Glutamatergic neuron (in vitro differentiated cells): ENCODE measurements at regions not wholly inside any gene's neighbourhood (a gene's known extent, or its start where the extent isn't known, plus 50 kb on each side); places are given as distances from the start of the nearest gene placed in this dataset.

Source experiments
- DNase-seq: peaks from one replicate; pipeline ENCODE4 v3.0.0; 2022
- H3K27ac Mint-ChIP-seq: one replicate; pipeline ENCODE4 v1.8.0; 2020; ENCODE audit warnings: mild to moderate bottlenecking, mixed read lengths, inconsistent platforms; ENCODE audit not compliant: unreplicated experiment
- H3K27me3 Mint-ChIP-seq: one replicate; pipeline ENCODE4 v1.8.0; 2020; ENCODE audit warnings: mild to moderate bottlenecking, moderate library complexity, mixed read lengths, inconsistent platforms; ENCODE audit not compliant: unreplicated experiment
- H3K36me3 Mint-ChIP-seq: one replicate; pipeline ENCODE4 v1.8.0; 2020; ENCODE audit warnings: mild to moderate bottlenecking, mixed read lengths, inconsistent platforms; ENCODE audit not compliant: unreplicated experiment
- H3K4me1 Mint-ChIP-seq: one replicate; pipeline ENCODE4 v1.8.0; 2020; ENCODE audit warnings: mild to moderate bottlenecking, low read depth, mixed read lengths, inconsistent platforms; ENCODE audit not compliant: unreplicated experiment
- H3K4me3 Mint-ChIP-seq: one replicate; pipeline ENCODE4 v1.8.0; 2020; ENCODE audit warnings: mild to moderate bottlenecking, mixed read lengths, inconsistent platforms; ENCODE audit not compliant: unreplicated experiment
- H3K9me3 Mint-ChIP-seq: one replicate; pipeline ENCODE4 v1.8.0; 2020; ENCODE audit warnings: mild to moderate bottlenecking, moderate library complexity, mixed read lengths, inconsistent platforms; ENCODE audit not compliant: unreplicated experiment
- CTCF ChIP-seq: fragments of 200-600 bp; sonication (generic); IDR thresholded peaks from one replicate; pipeline ENCODE4 v1.5.0; 2021; ENCODE audit not compliant: partially characterized antibody, unreplicated experiment

- H3K27ac Mint-ChIP-seq = no peak overlapping the region
Measured at GRCh38 chr10:112880633-112881530, 69.2 kb upstream of the TCF7L2 start.

DNA sequence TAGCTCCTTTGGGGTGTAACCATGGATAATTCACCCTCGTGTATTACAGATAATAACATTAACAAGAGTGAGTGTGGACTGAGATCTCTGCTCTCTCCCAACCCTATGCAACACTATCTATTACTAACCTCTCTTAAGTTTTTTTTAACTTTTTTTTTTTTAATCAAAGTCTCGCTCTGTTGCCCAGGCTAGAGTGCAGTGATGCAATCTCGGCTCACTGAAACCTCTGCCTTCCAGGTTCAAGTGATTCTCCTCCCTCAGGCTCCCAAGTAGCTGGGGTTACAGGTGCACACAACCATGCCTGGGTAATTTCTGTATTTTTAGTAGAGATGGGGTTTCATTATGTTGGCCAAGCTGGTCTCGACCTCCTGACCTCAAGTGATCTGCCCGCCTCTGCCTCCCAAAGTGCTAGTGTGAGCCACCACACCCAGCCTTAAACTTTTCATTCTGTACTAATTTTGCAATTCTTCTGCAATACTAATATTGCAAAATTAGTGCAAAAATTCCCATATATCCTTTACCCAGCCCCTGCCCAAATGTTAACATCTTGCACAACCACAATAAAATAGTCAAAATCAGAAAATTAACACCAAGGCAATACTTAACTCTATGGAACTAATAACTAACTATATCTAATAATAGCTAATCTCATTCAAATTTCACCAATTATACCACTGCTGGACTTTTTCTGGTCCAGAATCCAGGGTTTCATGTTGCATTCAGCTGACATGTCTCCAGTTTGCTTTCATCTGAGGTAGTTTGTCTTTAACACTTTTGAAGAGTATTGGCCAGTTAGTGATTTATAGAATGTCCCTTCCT is 66.5 kb upstream of the TCF7L2 start:
- Mint-ChIP-seq H3K9me3 (no peaks in the 10 kb centered on the region), H3K27me3 (no peaks in the 10 kb centered on the region), H3K4me1 (no peaks in the 10 kb centered on the region), H3K36me3 (peaks cover 8% of the 10 kb centered on the region), H3K4me3 (no peak overlapping the region), H3K27ac (no peak overlapping the region)
- DNase-seq = no peak
- TF ChIP-seq CTCF = no peak

More at GRCh38 chr10:112880633-112881530, 69.2 kb upstream of the TCF7L2 start:
- H3K9me3 Mint-ChIP-seq = no peaks in the 10 kb centered on the region
- no peaks in the 10 kb centered on the region for H3K4me1 Mint-ChIP-seq
- peaks cover 2% of the 10 kb centered on the region for H3K27me3 Mint-ChIP-seq
- DNase-seq = no peak
- peaks cover 8% of the 10 kb centered on the region for H3K36me3 Mint-ChIP-seq
- no peak overlapping the region for H3K4me3 Mint-ChIP-seq
- no peak for TF ChIP-seq CTCF

- Mint-ChIP-seq H3K9me3 (no peaks in the 10 kb centered on the region), H3K27ac (no peak overlapping the region), H3K4me3 (no peak overlapping the region), H3K36me3 (peaks cover 8% of the 10 kb centered on the region), H3K27me3 (no peaks in the 10 kb centered on the region), H3K4me1 (no peaks in the 10 kb centered on the region)
- no peak for TF ChIP-seq CTCF
- no peak for DNase-seq
Measured at GRCh38 chr10:112884179-112884504, 65.9 kb upstream of the TCF7L2 start.

DNA sequence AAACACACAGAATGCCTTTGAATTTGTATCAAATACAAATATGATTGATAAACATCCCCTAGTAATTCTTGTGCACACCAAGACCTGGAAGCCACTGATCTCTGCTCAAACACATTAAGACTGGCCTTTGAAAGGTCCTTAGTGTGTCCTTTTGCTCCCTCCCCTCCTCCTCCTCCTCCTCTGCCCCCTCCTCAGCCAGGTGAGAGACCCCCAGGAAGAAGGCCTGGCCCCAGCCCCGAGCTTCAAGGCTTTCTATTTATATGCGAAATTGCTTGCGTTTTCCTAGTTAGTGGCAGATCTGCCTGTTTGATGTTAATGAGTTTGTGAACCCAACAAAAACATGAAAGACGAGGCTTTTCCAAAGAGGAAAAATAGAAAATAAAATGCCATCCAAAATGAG is 63.6 kb upstream of the TCF7L2 start:
- H3K4me1 Mint-ChIP-seq = no peaks in the 10 kb centered on the region
- H3K4me3 Mint-ChIP-seq = no peak overlapping the region
- H3K36me3 Mint-ChIP-seq = peaks cover 8% of the 10 kb centered on the region
- no peaks in the 10 kb centered on the region for H3K9me3 Mint-ChIP-seq
- H3K27me3 Mint-ChIP-seq = no peaks in the 10 kb centered on the region
- H3K27ac Mint-ChIP-seq = no peak overlapping the region
- TF ChIP-seq CTCF = no peak
- DNase-seq = no peak

DNA sequence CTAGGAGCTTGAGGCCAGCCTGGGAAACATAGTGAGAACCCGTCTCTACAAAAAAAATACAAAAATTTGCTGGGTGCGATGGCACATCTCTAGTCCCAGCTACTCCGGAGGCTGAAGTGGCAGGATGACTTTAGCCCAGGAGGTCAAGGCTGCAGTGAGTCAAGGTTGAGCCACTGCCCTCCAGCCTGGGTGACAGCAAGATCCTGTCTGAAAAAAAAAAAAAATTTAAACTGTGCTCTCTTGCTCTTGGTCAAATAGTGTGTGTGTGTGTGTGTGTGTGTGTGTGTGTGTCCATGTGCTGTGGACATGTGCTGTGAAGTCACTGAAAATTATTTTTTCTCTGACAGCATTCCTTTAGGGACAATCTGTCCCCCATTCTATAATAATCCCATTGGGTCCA is 62.1 kb upstream of the TCF7L2 start:
- no peaks in the 10 kb centered on the region for H3K9me3 Mint-ChIP-seq
- DNase-seq = no peak
- H3K27me3 Mint-ChIP-seq = no peaks in the 10 kb centered on the region
- H3K4me1 Mint-ChIP-seq = no peaks in the 10 kb centered on the region
- no peak overlapping the region for H3K27ac Mint-ChIP-seq
- H3K4me3 Mint-ChIP-seq = no peak overlapping the region
- no peak for TF ChIP-seq CTCF
- H3K36me3 Mint-ChIP-seq = peaks cover 8% of the 10 kb centered on the region
